Testis (tissue), 2 donors: ENCODE measurements at regions not wholly inside any gene's neighbourhood (a gene's known extent, or its start where the extent isn't known, plus 50 kb on each side); places are given as distances from the start of the nearest gene placed in this dataset.

ENCODE experiments used
- POLR2A ChIP-seq: fragments of 450-650 bp; IDR thresholded peaks from one replicate; pipeline ENCODE4 v1.6.1; 2017; ENCODE audit warnings: antibody characterized with exemption, mild to moderate bottlenecking, moderate library complexity
- TF ChIP-seq, protein P1 (sequence below), 3 experiments: fragments of 450-650 bp in 2 of 3; fragments of 200-600 bp in 1 of 3; sonication (generic) in 1 of 3; IDR thresholded peaks; one replicate each; pipeline ENCODE4 v1.5.1; 2016 to 2019; ENCODE audit warnings: antibody characterized with exemption in 3 of 3, mild to moderate bottlenecking in 2 of 3, moderate library complexity in 1 of 3

- TF ChIP-seq, protein P1, sequence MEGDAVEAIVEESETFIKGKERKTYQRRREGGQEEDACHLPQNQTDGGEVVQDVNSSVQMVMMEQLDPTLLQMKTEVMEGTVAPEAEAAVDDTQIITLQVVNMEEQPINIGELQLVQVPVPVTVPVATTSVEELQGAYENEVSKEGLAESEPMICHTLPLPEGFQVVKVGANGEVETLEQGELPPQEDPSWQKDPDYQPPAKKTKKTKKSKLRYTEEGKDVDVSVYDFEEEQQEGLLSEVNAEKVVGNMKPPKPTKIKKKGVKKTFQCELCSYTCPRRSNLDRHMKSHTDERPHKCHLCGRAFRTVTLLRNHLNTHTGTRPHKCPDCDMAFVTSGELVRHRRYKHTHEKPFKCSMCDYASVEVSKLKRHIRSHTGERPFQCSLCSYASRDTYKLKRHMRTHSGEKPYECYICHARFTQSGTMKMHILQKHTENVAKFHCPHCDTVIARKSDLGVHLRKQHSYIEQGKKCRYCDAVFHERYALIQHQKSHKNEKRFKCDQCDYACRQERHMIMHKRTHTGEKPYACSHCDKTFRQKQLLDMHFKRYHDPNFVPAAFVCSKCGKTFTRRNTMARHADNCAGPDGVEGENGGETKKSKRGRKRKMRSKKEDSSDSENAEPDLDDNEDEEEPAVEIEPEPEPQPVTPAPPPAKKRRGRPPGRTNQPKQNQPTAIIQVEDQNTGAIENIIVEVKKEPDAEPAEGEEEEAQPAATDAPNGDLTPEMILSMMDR (IDR thresholded peaks at IDR 0.05): no peak
- no peak for TF ChIP-seq POLR2A
Measured at GRCh38 chr14:71803539-71804260, 128.5 kb upstream of the RGS6 start.
